Fibroblast of lung (primary cell): ENCODE measurements at regions not wholly inside any gene's neighbourhood (a gene's known extent, or its start where the extent isn't known, plus 50 kb on each side); places are given as distances from the start of the nearest gene placed in this dataset.

ENCODE experiments used
- CTCF ChIP-seq, 2 donors: IDR thresholded peaks in 1 of 2; conservative IDR thresholded peaks in 1 of 2; 1 replicate in 1 of 2; 2 replicates in 1 of 2; pipeline ENCODE4 v1.5.1; 2011 to 2012; ENCODE audit warnings: low read length in 2 of 2, control low read depth in 1 of 2, inconsistent platforms in 1 of 2, low read depth in 1 of 2, mild to moderate bottlenecking in 1 of 2
- EZH2 ChIP-seq: IDR thresholded peaks from 2 replicates; pipeline ENCODE4 v1.5.1; 2012; ENCODE audit warnings: low read length, control low read depth, mild to moderate bottlenecking; ENCODE audit errors: missing control alignments

GRCh38 chr22:48478124-48478523, 1349.5 kb downstream of the BRD1 start:
- TF ChIP-seq CTCF (conservative IDR thresholded peaks at IDR 0.05 in 1 of 2, IDR thresholded peaks at IDR 0.05 in 1 of 2; ENCODE audit: low read depth in 1 of 2, low read length in 2 of 2) (no peak), EZH2 (no peak)
